Activated CD4-positive, alpha-beta T cell treated with anti-CD3 and anti-CD28 coated beads for 4 hours (primary cell): ENCODE measurements at regions not wholly inside any gene's neighbourhood (a gene's known extent, or its start where the extent isn't known, plus 50 kb on each side); places are given as distances from the start of the nearest gene placed in this dataset.
"Not testable (repeated sequence)": the region's sequence is repeated elsewhere in the genome, so short reads cannot be mapped to it uniquely, and the experiment has no call there.

ENCODE experiments used
- DNase-seq, 2 donors: peaks; one replicate each; pipeline ENCODE4 v3.0.0-alpha.2; 2020

DNA sequence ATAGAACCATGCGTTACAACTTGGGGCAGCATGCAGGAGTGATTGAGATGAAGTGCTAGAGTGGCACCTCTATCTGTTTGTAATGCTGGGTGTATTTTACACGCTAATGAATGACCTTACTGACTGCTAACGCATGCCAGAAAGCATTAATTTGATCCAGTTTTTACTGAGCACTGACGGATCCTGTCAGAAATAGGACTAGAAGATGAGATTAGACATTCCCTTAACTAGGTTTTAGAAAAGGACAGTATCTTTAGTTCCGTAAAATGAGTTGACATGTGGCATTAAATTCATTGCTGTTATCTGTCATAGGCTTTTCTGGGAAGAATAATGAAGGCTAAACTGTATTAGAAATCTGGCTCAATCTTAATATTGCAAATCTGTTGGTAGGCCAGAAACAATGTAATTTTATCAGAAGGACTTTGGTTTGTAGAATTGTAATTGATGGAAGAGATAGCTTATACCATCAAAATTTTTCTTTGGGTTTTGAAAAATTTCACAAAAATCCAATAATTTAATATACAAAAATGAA, 140.4 kb upstream of the WDFY3 start:
- no peak for DNase-seq

DNA sequence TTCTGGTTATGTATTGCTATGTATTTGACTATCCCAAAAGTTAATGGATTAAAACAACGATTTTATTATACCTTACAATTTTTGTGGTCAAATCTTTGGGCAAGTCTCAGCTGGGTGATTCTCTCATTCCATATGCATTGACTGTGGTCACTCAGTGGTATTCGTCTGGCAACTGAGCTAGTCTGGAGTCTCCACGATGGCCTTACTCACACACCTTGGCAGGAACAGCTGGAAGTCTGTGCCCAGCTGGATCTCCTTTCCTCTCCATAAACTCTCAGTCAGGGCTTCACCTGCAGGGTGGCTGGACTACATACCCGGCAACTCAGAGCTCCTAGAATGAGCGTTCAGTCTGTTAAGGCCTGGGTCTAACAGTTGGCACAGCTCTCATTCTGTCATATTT, 141.1 kb upstream of the WDFY3 start:
- no peak for DNase-seq

DNA sequence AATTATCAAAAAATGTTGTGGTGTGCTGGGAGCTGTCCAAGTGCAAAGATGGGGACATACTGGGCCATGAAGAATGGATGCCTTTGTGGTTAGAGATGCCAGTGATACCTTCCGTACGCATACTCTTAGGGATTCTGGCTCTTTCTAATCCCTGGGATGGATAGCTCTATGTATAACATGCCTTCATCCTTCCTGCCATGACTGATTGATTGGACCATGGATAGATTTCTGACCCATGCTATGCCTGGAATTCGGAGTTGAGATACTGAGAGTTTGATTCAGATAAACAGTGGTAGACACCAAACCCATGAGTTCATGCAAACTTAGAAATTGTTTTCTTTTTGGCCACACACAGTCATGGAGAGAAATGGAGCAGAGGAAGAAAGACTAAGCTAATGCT, 147.2 kb upstream of the WDFY3 start:
- DNase-seq, result no peak

DNA sequence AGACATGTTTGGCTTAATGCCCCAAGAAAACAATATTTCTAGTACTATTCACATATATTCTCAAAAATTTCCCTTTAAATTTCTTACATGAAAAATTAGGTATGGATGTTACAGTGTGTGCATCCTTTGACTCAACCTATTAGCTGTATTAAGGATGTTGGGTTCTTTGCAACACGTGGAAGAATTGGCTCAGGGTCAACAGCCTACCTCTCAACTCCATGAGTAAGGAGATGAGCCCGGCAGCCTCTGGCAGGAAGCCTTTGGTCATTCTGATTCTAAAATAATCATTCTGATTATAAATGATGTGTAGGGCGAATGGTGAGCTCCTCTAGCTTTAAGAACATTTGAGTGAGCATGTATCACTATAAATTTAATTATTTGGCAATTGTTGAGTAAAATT, 148.0 kb upstream of the WDFY3 start:
- DNase-seq, result no peak

DNA sequence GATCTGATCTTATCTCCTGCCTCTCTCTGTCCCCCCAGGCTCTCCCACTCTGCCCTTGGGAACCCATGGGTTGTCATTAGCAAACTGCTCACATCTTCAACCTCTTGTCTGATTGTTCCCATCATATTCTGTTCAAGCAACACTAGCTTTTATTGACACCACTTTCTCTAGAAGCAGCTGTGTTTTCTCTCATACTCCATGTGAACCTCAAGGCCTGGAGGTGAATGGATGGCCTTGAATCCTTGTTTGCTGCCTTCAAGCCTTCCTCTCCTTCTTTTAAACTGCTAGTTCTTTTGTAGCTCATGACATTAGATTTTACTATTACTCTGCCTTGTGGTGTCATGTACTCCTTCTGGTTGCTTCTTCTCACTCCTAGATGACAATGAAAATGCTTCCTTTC, 149.5 kb upstream of the WDFY3 start:
- DNase-seq, result no peak

DNA sequence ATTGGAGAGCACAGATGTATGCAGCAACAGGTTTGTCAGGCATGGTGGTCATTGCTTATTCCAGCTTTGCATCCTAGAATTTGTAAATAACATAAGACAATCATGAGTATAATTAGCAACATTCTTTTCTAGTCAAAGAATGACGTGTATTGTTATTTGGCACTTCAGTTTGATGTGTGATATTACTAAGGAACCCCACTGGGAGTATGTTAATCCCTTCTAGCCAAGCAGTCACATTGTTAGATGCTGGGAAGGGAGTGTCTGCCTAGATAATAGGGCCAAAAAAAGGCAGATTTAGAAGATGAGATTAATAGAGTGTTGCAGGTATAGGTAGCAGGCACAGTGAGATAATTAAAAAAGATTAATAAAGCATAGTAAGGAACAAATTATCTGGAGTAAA, 159.2 kb upstream of the WDFY3 start:
- DNase-seq, result no peak

DNA sequence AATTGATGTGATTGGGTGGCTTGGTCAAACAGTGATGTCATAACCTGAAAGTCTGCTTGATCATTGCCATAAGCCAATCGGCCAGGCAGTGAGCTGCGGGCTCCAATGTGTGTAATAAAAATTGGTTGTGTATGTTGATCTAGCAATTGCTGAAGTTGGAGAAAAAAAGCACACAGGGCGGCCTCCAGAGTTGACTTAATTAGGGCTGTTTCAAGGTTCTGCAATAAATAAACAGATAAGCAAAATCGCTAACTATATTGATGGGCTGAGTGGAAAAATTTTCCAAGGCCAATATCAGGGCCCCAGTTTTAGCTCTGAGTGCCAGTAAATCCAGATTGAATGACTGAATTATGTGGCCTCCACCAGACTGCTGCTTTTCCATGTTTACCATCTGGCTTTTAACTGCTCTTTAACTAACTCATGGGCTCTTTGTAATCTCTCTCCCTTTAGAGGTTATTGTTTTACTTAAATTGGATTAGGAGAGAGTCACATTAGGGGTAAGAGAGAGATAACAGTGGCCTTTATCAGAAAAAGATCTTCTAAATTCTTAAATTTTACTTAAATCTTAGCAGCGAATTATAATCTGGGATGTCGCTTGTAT, 160.6 kb upstream of the WDFY3 start:
- DNase-seq, result no peak

DNA sequence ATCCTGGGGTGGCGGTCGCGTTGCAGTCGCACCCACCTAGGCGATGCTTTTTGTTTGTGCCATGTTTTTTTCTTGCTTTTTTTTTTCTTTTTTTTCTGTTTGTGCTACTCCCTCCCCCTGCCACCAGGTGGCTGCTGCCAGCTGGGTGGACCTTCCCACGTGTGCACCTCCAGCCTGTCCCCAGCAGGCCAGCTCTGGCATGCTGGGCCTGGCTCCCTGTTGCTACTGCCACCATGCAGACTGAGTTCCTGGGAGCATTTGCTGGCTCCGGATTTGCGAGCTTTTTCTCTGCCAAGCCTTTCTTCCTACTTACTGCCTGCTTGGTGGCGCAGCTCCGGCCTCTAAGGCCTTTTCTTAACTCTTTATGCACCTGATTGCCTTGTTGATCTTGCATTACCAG, 161.2 kb upstream of the WDFY3 start:
- no peak for DNase-seq

DNA sequence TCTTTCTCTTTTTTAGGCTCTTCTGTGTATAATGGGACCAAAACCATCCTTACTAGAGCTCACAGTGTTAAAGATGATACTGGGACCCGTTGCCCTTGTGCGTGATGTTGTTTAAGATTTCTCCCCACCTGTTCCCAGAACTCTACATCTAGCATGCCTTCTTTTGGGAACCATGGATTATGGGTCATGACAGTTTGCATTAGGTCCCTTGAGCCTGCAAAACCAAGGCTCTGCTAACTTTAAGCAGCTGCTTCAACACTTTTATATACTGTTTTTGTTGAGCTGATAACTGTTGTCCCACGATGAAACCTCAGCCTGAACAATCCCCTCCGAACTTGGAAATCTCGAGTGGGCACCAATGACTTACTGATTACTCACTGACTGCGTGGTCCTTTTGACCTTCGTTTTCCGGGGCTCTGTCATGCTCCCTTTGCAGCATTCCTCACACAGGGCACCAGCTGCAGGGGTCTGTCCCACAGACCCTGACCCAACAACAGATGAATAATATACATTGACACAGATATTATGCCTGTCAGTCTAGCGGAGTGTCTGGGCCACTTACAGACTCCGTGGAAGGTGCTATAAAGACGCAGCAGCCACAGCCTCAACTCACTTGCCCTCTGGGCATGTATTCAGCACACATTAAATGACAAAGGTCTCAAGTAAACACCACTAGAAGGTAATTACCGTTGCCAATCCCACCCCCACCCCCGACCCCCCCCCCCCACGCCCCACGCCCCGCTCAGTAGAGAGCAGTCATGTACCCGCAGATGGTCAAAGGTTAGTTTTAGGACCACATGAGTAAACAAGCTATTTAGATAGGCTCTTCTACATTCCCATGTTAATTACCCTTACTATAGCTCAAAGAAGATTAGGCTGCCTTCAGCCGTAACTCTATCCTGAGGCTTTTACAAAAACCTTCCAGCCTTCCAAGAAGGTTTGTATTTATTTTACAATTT, 162.0 kb upstream of the WDFY3 start:
- DNase-seq, result no peak

DNA sequence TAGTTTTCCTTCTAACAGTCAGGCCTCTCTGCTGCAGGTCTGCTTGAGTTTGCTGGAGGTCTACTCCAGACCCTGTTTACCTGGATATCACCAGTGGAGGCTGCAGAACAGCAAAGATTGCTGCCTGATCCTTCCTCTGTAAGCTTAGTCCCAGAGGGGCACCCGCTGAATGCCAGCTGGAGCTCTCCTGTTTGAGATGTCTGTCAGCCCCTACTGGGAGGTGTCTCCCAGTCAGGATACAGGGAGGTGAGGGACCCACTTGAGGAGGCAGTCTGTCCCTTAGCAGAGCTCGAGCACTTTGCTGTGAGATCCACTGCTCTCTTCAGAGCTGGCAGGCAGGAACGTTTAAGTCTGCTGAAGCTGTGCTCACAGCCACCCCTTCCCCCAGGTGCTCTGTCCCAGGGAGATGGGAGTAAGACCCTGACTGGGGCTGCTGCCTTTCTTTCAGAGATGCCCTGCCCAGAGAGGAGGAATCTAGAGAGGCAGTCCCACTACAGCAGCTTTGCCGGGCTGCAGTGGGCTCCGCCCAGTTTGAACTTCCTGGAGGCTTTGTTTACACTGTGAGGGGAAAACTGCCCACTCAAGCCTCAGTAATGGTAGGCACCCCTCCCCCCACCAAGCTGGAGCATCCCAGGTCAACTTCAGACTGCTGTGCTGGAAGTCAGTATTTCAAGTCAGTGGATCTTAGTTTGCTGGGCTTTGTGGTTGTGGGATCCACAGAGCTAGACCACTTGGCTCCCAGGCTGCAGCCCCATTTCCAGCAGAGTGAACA, 163.1 kb upstream of the WDFY3 start:
- not testable (repeated sequence) for DNase-seq

DNA sequence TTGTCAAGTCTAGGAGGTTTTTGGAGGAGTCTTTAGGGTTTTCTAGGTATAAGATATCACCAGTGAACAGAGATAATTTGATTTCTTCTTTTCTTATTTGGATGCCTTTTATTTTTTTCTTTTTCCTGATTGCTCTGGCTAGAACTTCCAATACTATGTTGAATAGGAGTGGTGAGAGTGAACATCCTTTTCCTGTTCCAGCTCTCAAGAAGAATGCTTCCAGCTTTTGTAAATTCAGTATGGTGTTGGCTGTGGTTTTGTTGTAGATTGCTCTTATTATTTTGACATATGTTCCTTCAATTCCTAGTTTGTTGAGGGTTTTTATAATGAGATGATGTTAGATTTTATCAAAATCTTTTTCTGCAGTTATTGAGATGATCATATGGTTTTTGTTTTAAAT, 165.6 kb upstream of the WDFY3 start:
- DNase-seq, result no peak

DNA sequence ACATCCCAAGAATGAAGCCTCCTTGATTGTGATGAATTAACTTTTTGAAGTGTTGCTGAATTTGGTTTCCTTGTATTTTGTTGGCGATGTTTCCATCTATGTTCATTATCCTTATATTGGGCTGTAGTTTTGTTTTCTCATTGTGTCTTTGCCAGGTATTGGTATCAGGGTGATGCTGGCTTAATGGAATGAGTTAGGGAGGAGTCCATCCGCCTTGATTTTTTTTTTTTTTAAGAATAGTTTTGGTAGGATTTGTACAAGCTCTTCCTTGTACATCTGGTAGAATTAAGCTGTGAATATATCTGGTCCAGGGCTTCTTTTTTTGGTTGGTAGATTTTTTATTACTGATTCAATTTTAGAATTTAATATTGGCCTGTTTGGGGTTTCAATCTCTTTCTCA, 166.1 kb upstream of the WDFY3 start:
- DNase-seq, result no peak

DNA sequence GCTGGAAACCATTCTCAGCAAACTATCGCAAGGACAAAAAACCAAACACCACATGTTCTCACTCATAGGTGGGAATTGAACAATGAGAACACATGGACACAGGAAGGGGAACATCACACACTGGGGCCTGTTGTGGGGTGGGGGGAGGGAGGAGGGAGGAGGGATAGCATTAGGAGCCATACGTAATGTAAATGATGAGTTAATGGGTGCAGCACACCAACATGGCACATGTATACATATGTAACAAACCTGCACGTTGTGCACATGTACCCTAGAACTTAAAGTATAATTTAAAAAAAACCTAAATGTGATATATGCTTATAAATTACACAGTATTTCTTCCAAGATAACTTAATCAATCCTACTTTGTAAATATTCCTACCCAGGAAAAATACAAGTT, 173.3 kb upstream of the WDFY3 start:
- DNase-seq, result not testable (repeated sequence)

DNA sequence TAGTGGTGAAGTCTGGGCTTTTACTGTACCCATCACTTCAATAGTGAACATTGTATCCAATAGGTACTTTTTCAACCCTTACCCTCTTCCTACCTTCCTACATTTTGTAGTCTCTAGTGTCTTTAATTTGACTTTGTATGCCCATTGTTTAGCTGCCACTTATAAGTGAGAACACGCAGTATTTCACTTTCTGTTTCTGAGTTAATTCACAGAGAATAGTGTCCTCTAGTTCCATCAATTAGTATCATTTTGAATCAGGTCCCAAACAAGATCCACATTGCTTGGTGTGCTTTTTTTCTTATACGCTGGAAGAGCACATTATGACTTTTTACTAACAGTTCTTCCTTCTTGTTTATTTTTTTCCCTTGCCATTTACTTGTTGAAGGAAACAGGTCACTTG, 176.0 kb upstream of the WDFY3 start:
- DNase-seq, result no peak

DNA sequence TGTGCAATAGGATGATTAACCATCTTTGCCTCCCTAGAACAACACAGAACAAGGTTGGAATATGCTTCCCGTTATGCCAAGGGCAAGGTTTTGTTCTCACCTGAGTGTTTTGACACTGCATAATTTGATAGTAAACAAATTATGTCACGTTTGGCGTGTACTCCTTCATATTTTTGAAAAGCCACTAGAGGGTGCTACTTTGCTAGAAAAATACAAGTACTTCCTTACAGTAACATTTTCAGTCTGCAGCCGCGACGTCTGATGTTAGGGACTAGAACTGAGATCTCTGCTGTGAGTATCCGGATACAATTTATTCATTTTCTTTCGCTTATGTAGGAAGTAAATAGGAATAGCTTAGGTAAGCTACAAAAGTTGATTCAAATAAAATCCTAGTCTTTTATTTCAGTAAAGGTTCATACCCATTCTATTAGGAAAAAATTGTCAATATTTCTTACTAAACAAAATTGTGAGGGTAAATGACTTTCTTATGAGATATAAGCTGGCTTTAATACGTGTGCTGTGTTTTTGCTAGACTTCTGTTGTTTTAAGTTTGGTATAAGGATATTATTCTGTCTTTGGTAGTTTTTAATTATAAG, 181.1 kb upstream of the WDFY3 start:
- DNase-seq, result no peak

DNA sequence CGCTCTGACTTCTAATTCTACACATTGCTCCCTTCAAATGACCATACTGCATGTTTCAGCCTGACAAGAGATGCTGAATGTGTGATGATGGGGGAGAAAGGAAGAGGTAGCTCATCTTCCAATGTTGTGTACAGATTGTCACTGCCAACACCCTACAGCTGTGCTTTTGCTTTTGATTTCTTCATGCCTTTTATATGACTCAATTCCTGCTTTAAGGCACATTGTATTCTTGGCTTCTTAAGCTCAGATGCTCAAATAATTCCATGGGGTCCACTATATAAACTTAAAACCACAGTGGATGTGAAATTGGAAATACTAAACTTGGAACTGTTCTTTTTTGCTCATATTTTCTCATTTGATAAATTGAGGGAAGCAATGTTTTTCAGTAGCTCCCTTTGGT, 183.2 kb upstream of the WDFY3 start:
- no peak for DNase-seq

DNA sequence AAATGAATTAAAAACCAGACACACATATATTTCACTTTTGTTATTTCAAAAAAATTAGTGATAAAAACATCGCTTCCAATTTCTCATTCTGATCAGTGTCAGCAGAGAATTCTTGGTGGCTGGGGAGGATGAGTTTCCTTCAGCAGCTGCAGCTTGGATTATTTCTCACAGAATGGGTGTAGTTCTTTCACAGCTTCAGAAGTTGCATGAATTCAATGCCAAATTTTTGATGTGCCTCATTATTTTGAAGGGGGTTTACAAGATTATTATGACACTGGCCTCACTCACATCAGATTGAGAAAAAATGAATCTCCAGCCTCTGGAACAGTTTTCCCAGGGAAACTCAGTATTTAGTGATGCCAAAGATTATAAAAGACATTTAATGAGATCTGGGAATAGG, 184.9 kb upstream of the WDFY3 start:
- DNase-seq, result no peak

DNA sequence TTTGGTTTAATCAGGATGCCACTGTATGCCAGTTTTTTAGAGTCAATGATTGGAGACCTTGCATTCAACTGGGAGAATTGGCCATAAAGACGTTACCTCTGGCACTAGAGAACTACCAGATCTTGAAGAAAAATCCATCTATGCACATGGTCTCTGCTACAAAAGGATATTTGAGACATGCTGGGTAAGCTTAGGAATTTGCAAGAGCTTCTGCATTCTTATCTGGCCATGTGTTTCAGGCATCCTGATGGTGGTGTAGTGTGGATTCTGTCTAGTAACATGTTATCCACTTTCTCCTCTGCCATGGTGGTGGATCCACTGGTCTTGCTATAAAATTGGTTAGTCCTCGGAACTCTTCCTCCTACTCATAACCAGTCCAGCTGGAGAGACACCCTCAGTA, 185.3 kb upstream of the WDFY3 start:
- DNase-seq, result no peak

DNA sequence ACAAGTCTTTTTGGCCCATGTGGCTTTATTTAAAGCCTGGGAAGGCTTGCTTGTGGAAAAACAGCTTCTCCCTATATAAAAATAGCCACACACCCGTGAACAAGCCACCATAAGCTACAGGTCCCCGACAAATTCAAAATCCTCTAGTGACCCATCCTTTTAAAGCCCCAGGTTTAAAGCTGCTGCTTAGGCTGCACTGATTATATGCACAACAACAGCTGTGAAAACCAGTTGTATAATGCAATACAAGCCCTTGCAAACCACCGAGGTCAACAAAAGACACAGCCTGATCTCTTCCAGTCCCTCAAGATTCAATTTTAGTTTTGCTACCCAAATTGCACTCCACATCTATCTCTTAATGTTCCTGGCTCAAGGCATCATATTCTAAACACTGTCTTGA, 186.0 kb upstream of the WDFY3 start:
- no peak for DNase-seq

DNA sequence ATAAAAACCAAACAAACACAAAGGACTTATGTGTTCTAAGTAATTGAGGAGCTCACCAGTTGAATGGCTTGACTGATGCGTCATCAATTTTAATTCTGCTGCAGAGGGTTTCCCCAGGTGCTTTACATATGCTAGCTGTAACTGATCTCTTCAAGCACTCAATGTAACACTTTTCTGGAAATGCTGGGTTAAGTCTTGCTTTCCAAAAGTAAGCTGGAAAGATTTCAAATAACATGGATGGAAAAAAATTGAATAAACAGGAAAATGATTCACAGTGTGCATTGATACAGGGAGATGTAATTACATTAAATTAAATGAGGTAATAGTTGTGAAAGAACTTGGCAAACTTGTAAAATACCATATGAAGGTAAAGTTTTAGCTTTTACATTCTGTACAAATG, 186.7 kb upstream of the WDFY3 start:
- no peak for DNase-seq

DNA sequence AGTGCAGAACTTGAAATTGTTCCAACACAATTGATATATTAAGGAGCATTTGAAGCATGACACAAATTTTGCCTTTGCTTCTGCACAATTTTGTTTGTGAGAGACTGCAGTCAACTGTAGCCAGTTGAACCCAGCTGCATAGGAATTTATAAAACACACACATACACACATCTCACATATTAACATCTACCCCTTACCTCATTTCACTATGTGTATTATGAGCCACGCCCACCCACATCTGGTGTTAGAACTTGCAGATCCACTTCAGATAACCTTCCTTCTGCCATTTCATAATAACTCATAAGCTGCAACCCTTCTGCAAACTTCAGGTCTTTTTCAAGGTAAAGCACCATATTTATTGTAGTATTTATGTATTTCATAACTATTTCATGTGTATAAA, 188.1 kb upstream of the WDFY3 start:
- DNase-seq, result no peak

DNA sequence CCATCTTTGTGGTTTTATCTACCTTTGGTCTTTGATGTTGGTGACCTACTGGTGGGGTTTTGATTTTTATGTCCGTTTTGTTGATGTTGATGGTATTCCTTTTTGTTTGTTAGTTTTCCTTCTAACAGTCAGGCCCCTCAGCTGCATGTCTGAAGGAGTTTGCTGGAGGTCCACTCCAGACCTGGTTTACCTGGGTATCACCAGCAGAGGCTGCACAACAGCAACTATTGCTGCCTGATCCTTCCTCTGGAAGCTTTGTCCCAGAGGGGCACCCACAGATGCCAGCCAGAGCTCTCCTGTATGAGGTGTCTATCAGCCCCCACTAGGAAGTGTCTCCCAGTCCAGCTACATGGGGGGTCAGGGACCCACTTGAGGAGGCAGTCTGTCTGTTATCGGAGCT, 199.3 kb upstream of the WDFY3 start:
- DNase-seq, result no peak

DNA sequence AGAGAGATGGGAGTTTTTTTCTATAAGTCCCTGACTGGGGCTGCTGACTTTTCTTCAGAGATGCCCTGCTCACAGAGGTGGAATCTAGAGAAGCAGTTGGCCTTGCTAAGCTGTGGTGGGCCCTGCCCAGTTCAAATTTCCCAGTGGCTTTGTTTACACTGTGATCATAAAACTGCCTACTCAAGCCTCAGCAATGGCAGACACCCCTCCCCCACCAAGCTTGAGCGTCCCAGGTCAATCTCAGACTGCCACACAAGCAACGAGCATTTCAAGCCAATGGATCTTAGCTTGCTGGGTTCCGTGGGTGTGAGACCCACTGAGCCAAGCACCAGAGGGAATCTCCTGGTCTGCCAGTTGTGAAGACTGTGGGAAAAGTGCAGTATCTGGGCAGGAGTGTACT, 199.8 kb upstream of the WDFY3 start:
- no peak for DNase-seq
